H1 (cell line): ENCODE measurements at regions not wholly inside any gene's neighbourhood (a gene's known extent, or its start where the extent isn't known, plus 50 kb on each side); places are given as distances from the start of the nearest gene placed in this dataset.

Source experiments
- CTCF ChIA-PET: fragments of 300-600 bp; sonication (Branson Sonifier 250); formaldehyde crosslinking; loops from one replicate; lab custom pipeline; 2021; ENCODE audit not compliant: partially characterized antibody; lab: Charles Lee
- POLR2A ChIA-PET: fragments of 300-600 bp; sonication (Branson Sonifier 250); formaldehyde crosslinking; loops from one replicate; lab custom pipeline; 2021; ENCODE audit warnings: inconsistent platforms; ENCODE audit not compliant: partially characterized antibody; lab: Charles Lee
- DNase-seq, 2 experiments: peaks; one replicate each; pipeline versions ENCODE4 v3.0.0 to v3.0.0-alpha.2; 2010 to 2022; ENCODE audit warnings: low spot score in 2 of 2, low read depth in 1 of 2, mixed read lengths in 1 of 2
- FAIRE-seq: peaks from 2 replicates; lab custom pipeline; 2011; peaks lifted over from hg19 to GRCh38; lab: Jason Lieb, UNC
- H2AFZ ChIP-seq: 2 replicates; pipeline ENCODE4 v1.8.1; 2012; ENCODE audit warnings: low read length, inconsistent platforms
- H2AK5ac ChIP-seq: 2 replicates; pipeline ENCODE4 v1.6.1; 2013; ENCODE audit warnings: low read depth, low read length
- H2BK120ac ChIP-seq: replicated peaks from 2 replicates; pipeline ENCODE3; 2013; ENCODE audit warnings: low read depth, low read length, inconsistent platforms
- H2BK12ac ChIP-seq: 2 replicates; pipeline ENCODE4 v1.6.1; 2013; ENCODE audit warnings: low read depth, low read length
- H2BK15ac ChIP-seq: 2 replicates; pipeline ENCODE4 v1.6.1; 2013; ENCODE audit warnings: low read length
- H2BK20ac ChIP-seq: 2 replicates; pipeline ENCODE4 v1.6.1; 2013; ENCODE audit warnings: low read length
- H2BK5ac ChIP-seq: 2 replicates; pipeline ENCODE4 v1.6.1; 2013; ENCODE audit warnings: low read depth, low read length
- H3K14ac ChIP-seq: 2 replicates; pipeline ENCODE4 v1.6.1; 2013; ENCODE audit warnings: inconsistent platforms; ENCODE audit not compliant: insufficient read length
- H3K18ac ChIP-seq: 2 replicates; pipeline ENCODE4 v1.6.1; 2013; ENCODE audit warnings: low read length; ENCODE audit errors: extremely low read depth
- H3K23ac ChIP-seq: 2 replicates; pipeline ENCODE4 v1.6.1; 2013; ENCODE audit warnings: inconsistent platforms; ENCODE audit not compliant: insufficient read length
- H3K23me2 ChIP-seq: 2 replicates; pipeline ENCODE4 v1.6.1; 2013; ENCODE audit warnings: low read depth, low read length
- H3K27ac ChIP-seq: 2 replicates; pipeline ENCODE4 v1.6.1; 2011; ENCODE audit warnings: low read depth, low read length, inconsistent platforms
- H3K27me3 ChIP-seq, 4 experiments: replicated peaks in 1 of 4; 1 replicate in 1 of 4; 2 replicates in 3 of 4; pipeline versions ENCODE4 v1.6.1 to v1.8.1; 2011 to 2013; ENCODE audit warnings: low read length in 3 of 4, mild to moderate bottlenecking in 3 of 4, inconsistent platforms in 2 of 4, mixed read lengths in 2 of 4, moderate library complexity in 1 of 4; ENCODE audit not compliant: control insufficient read depth in 3 of 4, insufficient read depth in 3 of 4; ENCODE audit errors: extremely low read depth in 1 of 4
- H3K36me3 ChIP-seq, 4 experiments: 2 replicates each; pipeline versions ENCODE4 v1.6.1 to v1.8.1; 2011 to 2013; ENCODE audit warnings: mild to moderate bottlenecking in 4 of 4, low read length in 3 of 4, moderate library complexity in 2 of 4, control low read depth in 1 of 4, inconsistent platforms in 1 of 4; ENCODE audit not compliant: insufficient read depth in 4 of 4, control insufficient read depth in 2 of 4
- H3K4ac ChIP-seq: replicated peaks from 2 replicates; pipeline ENCODE3; 2013; ENCODE audit warnings: low read length, low read depth, mixed read lengths, inconsistent platforms; ENCODE audit not compliant: insufficient read length
- H3K4me1 ChIP-seq, 4 experiments: replicated peaks in 1 of 4; 1 replicate in 1 of 4; 2 replicates in 3 of 4; pipeline versions ENCODE4 v1.6.1 to v1.8.1; 2011 to 2013; ENCODE audit warnings: low read length in 3 of 4, inconsistent platforms in 2 of 4, mixed read lengths in 1 of 4; ENCODE audit not compliant: insufficient read depth in 4 of 4, control insufficient read depth in 3 of 4
- H3K4me2 ChIP-seq, 2 experiments: 2 replicates each; pipeline versions ENCODE4 v1.6.1 to v1.8.1; 2011 to 2013; ENCODE audit warnings: low read depth in 2 of 2, low read length in 2 of 2, control low read depth in 1 of 2, inconsistent platforms in 1 of 2, mild to moderate bottlenecking in 1 of 2; ENCODE audit not compliant: insufficient read depth in 1 of 2
- H3K4me3 ChIP-seq, 4 experiments: fragments of 200-600, 300-600 bp in 1 of 4; sonication (generic), shearing (Covaris generic), sonication (Bioruptor Twin) in 1 of 4; 2 replicates each; pipeline versions ENCODE4 v1.5.1 to v1.8.1; 2011 to 2016; ENCODE audit warnings: low read length in 4 of 4, low read depth in 3 of 4, control low read depth in 2 of 4, inconsistent platforms in 2 of 4, mild to moderate bottlenecking in 2 of 4, mixed read lengths in 1 of 4, moderate library complexity in 1 of 4; ENCODE audit not compliant: insufficient read depth in 2 of 4; ENCODE audit errors: extremely low read depth in 1 of 4
- H3K56ac ChIP-seq: replicated peaks from 2 replicates; pipeline ENCODE3; 2013; ENCODE audit warnings: low read depth, mild to moderate bottlenecking, mixed read lengths, low read length, inconsistent platforms; ENCODE audit not compliant: insufficient read length
- H3K79me1 ChIP-seq: 2 replicates; pipeline ENCODE4 v1.6.1; 2013; ENCODE audit warnings: low read depth, low read length, control low read depth
- H3K79me2 ChIP-seq, 2 experiments: 2 replicates each; pipeline versions ENCODE4 v1.6.1 to v1.8.1; 2012 to 2013; ENCODE audit warnings: low read length in 2 of 2, mild to moderate bottlenecking in 2 of 2, inconsistent platforms in 1 of 2; ENCODE audit not compliant: insufficient read depth in 2 of 2, control insufficient read depth in 1 of 2
- H3K9ac ChIP-seq, 4 experiments: replicated peaks in 1 of 4; 1 replicate in 1 of 4; 2 replicates in 3 of 4; pipeline versions ENCODE4 v1.6.1 to v1.8.1; 2011 to 2013; ENCODE audit warnings: low read depth in 3 of 4, low read length in 3 of 4, control low read depth in 2 of 4, mild to moderate bottlenecking in 2 of 4, moderate library complexity in 2 of 4, inconsistent platforms in 1 of 4; ENCODE audit errors: extremely low read depth in 1 of 4
- H3K9me3 ChIP-seq, 2 experiments: 2 replicates each; pipeline versions ENCODE4 v1.6.1 to v1.8.1; 2012 to 2013; ENCODE audit warnings: mild to moderate bottlenecking in 2 of 2, moderate library complexity in 2 of 2, control low read depth in 1 of 2, inconsistent platforms in 1 of 2, low read depth in 1 of 2, low read length in 1 of 2, mixed read lengths in 1 of 2; ENCODE audit not compliant: insufficient read depth in 2 of 2
- H4K20me1 ChIP-seq, 2 experiments: replicated peaks in 1 of 2; 2 replicates each; pipeline versions ENCODE3 to v1.8.1; 2011 to 2013; ENCODE audit warnings: inconsistent platforms in 2 of 2, low read length in 2 of 2, mild to moderate bottlenecking in 1 of 2; ENCODE audit not compliant: insufficient read depth in 2 of 2, control insufficient read depth in 1 of 2
- H4K5ac ChIP-seq: 2 replicates; pipeline ENCODE4 v1.6.1; 2013; ENCODE audit warnings: low read length, low read depth, mixed read lengths, inconsistent platforms; ENCODE audit not compliant: insufficient read length
- H4K8ac ChIP-seq: 2 replicates; pipeline ENCODE4 v1.8.0; 2013; ENCODE audit warnings: mild to moderate bottlenecking, moderate library complexity, low read length, inconsistent platforms; ENCODE audit not compliant: insufficient read depth; ENCODE audit errors: extremely low read depth
- H4K91ac ChIP-seq: replicated peaks from 2 replicates; pipeline ENCODE3; 2013; ENCODE audit warnings: low read length, mixed read lengths, inconsistent platforms; ENCODE audit not compliant: insufficient read length
- CTBP2 ChIP-seq: IDR thresholded peaks from 2 replicates; pipeline ENCODE4 v1.7.0; 2011; ENCODE audit warnings: borderline replicate concordance, mild to moderate bottlenecking, moderate library complexity, mixed read lengths, low read length; ENCODE audit not compliant: insufficient read depth, insufficient read length
- SIRT6 ChIP-seq: IDR thresholded peaks from one replicate; pipeline ENCODE4 v1.7.1; 2012; ENCODE audit warnings: low read length, inconsistent platforms
- WGBS, 2 experiments: shearing (Covaris generic) in 1 of 2; methylation state at CpG; one replicate each; pipeline versions ENCODE4 v1.1.6 to v1.1.7; 2013 to 2015; ENCODE audit warnings: low lambda C conversion rate in 2 of 2, mixed read lengths in 2 of 2, inconsistent platforms in 1 of 2, low coverage in 1 of 2, missing lambda C conversion rate in 1 of 2; ENCODE audit not compliant: insufficient replicate concordance in 2 of 2, insufficient coverage in 1 of 2, insufficient read length in 1 of 2; ENCODE audit errors: extremely low coverage in 1 of 2, missing lambda C conversion rate in 1 of 2; 5-methylcytosine and 5-hydroxymethylcytosine counted together

GRCh38 chr6:22015944-22016343 is 280.9 kb downstream of the PRL start:
- Histone ChIP-seq H3K4me3 (no peak overlapping the region), H3K4ac (no peak overlapping the region), H4K91ac (no peak overlapping the region), H2AFZ (no peak overlapping the region), H3K18ac (no peak overlapping the region), H2BK5ac (no peak overlapping the region), H3K23me2 (no peaks in the 10 kb centered on the region), H3K4me1 (peaks cover 0 to 7% (median 3%) of the 10 kb centered on the region in 4 experiments; a peak in 4 of 7 replicates), H3K27ac (no peak overlapping the region), H3K4me2 (no peak overlapping the region), H4K20me1 (no peaks in the 10 kb centered on the region), H3K14ac (no peak overlapping the region), H4K8ac (no peak overlapping the region), H2BK120ac (no peak overlapping the region), H2BK15ac (no peak overlapping the region), H3K23ac (no peak overlapping the region), H3K9ac (no peak overlapping the region), H3K79me2 (peaks cover 0 to 21% of the 10 kb centered on the region in 2 experiments; a peak in 2 of 4 replicates), H2BK20ac (no peak overlapping the region), H3K9me3 (no peaks in the 10 kb centered on the region), H3K36me3 (peaks cover 0 to 7% (median 2%) of the 10 kb centered on the region in 4 experiments; a peak in 5 of 8 replicates), H3K56ac (no peak overlapping the region), H4K5ac (no peak overlapping the region), H2AK5ac (no peak overlapping the region), H3K27me3 (no peaks in the 10 kb centered on the region), H3K79me1 (no peaks in the 10 kb centered on the region; the same call in 1 of the 2 replicates), H2BK12ac (no peak overlapping the region)
- WGBS, 2 experiments, result 88% methylated on average over 5 of the region's 5 CpGs; no CpG with 5 or more reads in 1 of the 2 experiments
- no peak for FAIRE-seq
- TF ChIP-seq SIRT6, result no peak
- no peak for TF ChIP-seq CTBP2
- ChIA-PET CTCF (interaction anchor here (0.8 to 1.2 kb wide), 3 partner anchors 9 to 243 kb away, joined by 3 to 4 read pairs (median 3); no protein-coding TSS in a partner anchor), POLR2A (interaction anchor here (1.5 kb wide), 1 partner anchor 422 kb away, joined by 3 read pairs; the partner anchor contains the start of gene SOX4)
- DNase-seq, result no peak
